ENCODE measurements at regions not wholly inside any gene's neighbourhood (a gene's known extent, or its start where the extent isn't known, plus 50 kb on each side); places are given as distances from the start of the nearest gene placed in this dataset.
"Not testable (repeated sequence)": the region's sequence is repeated elsewhere in the genome, so short reads cannot be mapped to it uniquely, and the experiment has no call there.

GRCh38 chr15:39419651-39420050 is 161.2 kb upstream of the THBS1 start:
- Histone ChIP-seq H3K27me3 (no peaks in the 10 kb centered on the region), H3K4me3 (no peak overlapping the region), H3K4me1 (no peaks in the 10 kb centered on the region), H3K36me3 (no peaks in the 10 kb centered on the region), H3K27ac (no peak overlapping the region), H3K9me3 (no peaks in the 10 kb centered on the region)
- ATAC-seq (ENCODE audit: low FRiP score in 2 of 2) (no peak), DNase-seq (no peak)
- no peak for TF ChIP-seq CTCF (IDR thresholded peaks at IDR 0.05)
- 80 to 90% methylated on average over 3 of the region's 3 CpGs for WGBS, 2 donors

DNA sequence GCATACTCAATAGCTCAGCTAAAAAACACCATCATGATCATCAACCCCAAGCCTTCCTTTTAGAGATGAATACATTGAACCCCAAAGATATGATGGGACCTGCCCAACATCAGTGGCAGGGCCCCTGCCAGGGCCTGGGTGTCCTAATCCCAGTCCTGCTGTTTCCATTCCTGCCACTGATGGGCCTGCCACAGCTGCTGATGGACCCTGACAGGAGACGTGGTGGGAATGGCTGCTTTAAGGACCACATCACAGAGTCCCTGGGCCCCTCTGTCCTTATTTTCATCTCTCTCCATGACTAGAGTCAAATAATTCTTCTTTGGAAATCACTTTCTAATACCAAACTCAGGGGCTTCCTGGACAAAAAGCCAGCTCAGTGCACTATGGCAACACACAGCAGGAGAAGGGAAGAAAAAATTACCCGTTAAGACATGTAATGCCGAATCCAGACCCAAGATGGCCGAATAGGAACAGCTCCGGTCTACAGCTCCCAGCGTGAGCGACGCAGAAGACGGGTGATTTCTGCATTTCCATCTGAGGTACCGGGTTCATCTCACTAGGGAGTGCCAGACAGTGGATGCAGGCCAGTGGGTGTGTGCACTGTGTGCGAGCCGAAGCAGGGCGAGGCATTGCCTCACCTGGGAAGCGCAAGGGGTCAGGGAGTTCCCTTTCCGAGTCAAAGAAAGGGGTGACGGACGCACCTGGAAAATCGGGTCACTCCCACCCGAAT is 160.6 kb upstream of the THBS1 start:
- not testable (repeated sequence) for ATAC-seq (ENCODE audit: low FRiP score in 2 of 2)
- whole genome bisulfite sequencing, 2 donors, result 95% methylated on average over 10 to 15 of the region's 19 CpGs

DNA sequence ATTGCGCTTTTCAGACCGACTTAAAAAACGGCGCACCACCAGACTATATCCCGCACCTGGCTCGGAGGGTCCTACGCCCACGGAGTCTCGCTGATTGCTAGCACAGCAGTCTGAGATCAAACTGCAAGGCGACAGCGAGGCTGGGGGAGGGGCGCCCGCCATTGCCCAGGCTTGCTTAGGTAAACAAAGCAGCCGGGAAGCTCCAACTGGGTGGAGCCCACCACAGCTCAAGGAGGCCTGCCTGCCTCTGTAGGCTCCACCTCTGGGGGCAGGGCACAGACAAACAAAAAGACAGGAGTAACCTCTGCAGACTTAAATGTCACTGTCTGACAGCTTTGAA is 160.1 kb upstream of the THBS1 start:
- H3K27me3 ChIP-seq; H3K36me3 ChIP-seq; H3K4me1 ChIP-seq; H3K27ac ChIP-seq; DNase-seq; H3K9me3 ChIP-seq; H3K4me3 ChIP-seq; ATAC-seq (ENCODE audit: low FRiP score in 2 of 2): not testable (repeated sequence)
- 80% methylated on average over 11 of the region's 14 CpGs; no CpG with 5 or more reads in 1 of the 2 donors for WGBS, 2 donors

More for the DNA sequence above, 160.6 kb upstream of the THBS1 start:
- not testable (repeated sequence) for H3K4me3 ChIP-seq, H3K4me1 ChIP-seq, H3K27ac ChIP-seq, H3K27me3 ChIP-seq, H3K9me3 ChIP-seq, H3K36me3 ChIP-seq
- DNase-seq, result peak in 1 of 2 donors; percentile 22

DNA sequence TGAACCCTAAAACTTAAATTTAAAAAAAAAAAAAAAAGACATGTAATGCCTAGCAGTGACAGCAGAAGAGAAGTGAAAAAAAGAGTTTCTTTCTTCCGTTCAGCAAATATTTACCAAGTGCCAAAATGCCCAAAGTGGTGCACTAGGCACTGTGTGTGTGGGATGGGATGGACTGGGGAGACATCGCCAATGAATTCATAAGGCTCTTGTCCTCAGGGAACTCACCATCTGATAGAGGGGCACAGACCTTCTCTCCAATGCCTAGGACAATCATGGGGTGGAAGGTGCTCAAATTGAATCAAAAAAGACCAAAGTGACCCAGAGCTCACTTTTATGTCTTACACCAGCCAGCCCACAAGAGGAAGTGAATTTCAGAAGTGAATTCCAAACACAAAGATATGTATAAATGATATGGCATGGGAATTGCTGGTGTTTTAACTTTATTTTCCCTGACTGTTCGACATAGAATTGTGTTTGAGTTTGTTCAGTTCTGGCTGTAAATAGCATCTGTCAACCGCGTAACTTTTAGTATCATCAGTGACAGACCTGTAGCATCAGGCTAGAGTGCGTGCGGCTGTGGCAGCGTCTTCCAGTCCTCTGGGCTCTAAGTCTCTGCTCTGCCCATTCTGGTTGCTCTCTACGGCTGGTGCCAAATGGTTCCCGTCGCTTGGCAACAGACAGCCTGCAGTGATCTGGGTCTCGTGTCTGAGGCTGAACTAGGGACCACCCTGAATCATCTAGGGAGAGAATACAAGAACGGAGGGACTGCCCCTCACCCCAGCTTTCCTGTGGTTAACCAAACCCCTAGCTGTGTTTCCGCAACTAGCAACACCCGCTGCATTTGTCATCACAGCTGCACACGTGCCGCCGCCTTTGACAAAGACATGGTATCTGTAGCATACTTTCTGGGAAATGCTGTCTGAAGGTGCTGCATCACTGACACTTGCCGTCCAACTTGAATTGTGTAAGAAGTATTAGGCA is 154.0 kb upstream of the THBS1 start:
- peaks cover 21 to 38% (median 27%) of the 10 kb centered on the region in 4 donors for H3K4me1 ChIP-seq
- H3K27me3 ChIP-seq, result no peaks in the 10 kb centered on the region
- DNase-seq, result peak in 1 of 2 donors; percentile 73
- 42 to 55% methylated on average over 17 to 19 of the region's 19 CpGs for WGBS, 2 donors
- no peak overlapping the region for H3K4me3 ChIP-seq
- no peaks in the 10 kb centered on the region for H3K36me3 ChIP-seq
- peak; percentile 78 to 84 for ATAC-seq (ENCODE audit: low FRiP score in 2 of 2)
- no peaks in the 10 kb centered on the region for H3K9me3 ChIP-seq
- TF ChIP-seq CTCF (IDR thresholded peaks at IDR 0.05) (no peak), POLR2AphosphoS5 (IDR thresholded peaks at IDR 0.05) (peak; percentile 53 to 94), POLR2A (IDR thresholded peaks at IDR 0.05) (no peak), EP300 (IDR thresholded peaks at IDR 0.05) (peak in 3 of 4 donors; percentile 11 to 79 (median 60))
- peak overlapping the region; percentile 41 to 70 (median 45) for H3K27ac ChIP-seq

GRCh38 chr15:39427705-39428104 is 153.2 kb upstream of the THBS1 start:
- Histone ChIP-seq H3K9me3 (no peaks in the 10 kb centered on the region), H3K36me3 (no peaks in the 10 kb centered on the region), H3K4me1 (peaks cover 21 to 39% (median 27%) of the 10 kb centered on the region in 4 donors), H3K4me3 (no peak overlapping the region), H3K27me3 (no peaks in the 10 kb centered on the region), H3K27ac (peak overlapping the region; percentile 41 to 70 (median 45))
- ATAC-seq (ENCODE audit: low FRiP score in 2 of 2) (peak; percentile 51 to 67), DNase-seq (peak in 1 of 2 donors; percentile 54)
- WGBS, 2 donors, result 32 to 39% methylated on average over 3 of the region's 3 CpGs
- TF ChIP-seq POLR2A (IDR thresholded peaks at IDR 0.05), result no peak
- peak in 1 of 4 donors; percentile 36 for TF ChIP-seq EP300 (IDR thresholded peaks at IDR 0.05)
- TF ChIP-seq POLR2AphosphoS5 (IDR thresholded peaks at IDR 0.05), result no peak

DNA sequence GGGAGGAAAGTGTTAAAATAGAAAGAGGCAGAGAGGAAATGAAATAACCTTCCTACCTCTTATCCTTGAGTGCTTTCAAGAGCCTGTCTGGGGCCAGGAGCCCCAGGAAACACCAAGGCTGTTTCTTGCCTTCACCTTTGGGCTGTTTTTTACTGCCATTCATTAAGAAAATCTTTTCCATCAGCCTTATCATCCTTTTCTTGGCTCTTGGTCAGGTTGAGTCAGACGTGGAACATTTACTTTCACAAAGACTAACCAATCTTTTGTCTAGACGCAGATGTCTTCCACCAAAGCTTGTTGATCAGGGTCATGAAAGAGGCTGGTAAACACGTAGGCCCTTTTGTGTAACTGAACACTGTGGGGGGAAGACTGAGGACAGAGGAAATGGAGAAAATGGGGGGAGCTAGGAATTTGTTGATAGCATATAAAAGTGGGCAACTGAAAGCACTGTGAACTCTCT is 151.0 kb upstream of the THBS1 start:
- 27 to 28% methylated on average over 3 of the region's 3 CpGs for WGBS, 2 donors
- peak overlapping the region in 1 of 4 donors; percentile 54 for H3K27ac ChIP-seq
- ATAC-seq (ENCODE audit: low FRiP score in 2 of 2), result peak in 1 of 2 donors; percentile 44

More for the DNA sequence above, 151.0 kb upstream of the THBS1 start:
- Histone ChIP-seq H3K4me3 (no peak overlapping the region), H3K4me1 (peaks cover 26 to 61% (median 35%) of the 10 kb centered on the region in 4 donors), H3K36me3 (no peaks in the 10 kb centered on the region), H3K27me3 (no peaks in the 10 kb centered on the region), H3K9me3 (no peaks in the 10 kb centered on the region)
- DNase-seq, result no peak
- TF ChIP-seq POLR2AphosphoS5 (IDR thresholded peaks at IDR 0.05), result no peak
- TF ChIP-seq CTCF (IDR thresholded peaks at IDR 0.05), result no peak
- no peak for TF ChIP-seq POLR2A (IDR thresholded peaks at IDR 0.05)
- TF ChIP-seq EP300 (IDR thresholded peaks at IDR 0.05), result no peak
